ENCODE measurements at regions not wholly inside any gene's neighbourhood (a gene's known extent, or its start where the extent isn't known, plus 50 kb on each side); places are given as distances from the start of the nearest gene placed in this dataset.
A peak's percentile ranks its signal among the peaks of the same experiment; 100 is the strongest.
"Not testable (repeated sequence)": the region's sequence is repeated elsewhere in the genome, so short reads cannot be mapped to it uniquely, and the experiment has no call there.

GRCh38 chr3:147257944-147258343 lies 148.4 kb downstream of the ZIC4 start:
- H3K9me3 ChIP-seq, result no peaks in the 10 kb centered on the region
- H3K27ac ChIP-seq, result no peak overlapping the region
- no peak overlapping the region for H3K4me3 ChIP-seq
- no peak for DNase-seq
- no peaks in the 10 kb centered on the region for H3K36me3 ChIP-seq
- no peak for ATAC-seq
- intact Hi-C loops (cut with DNase I), result no loop called here
- H3K4me1 ChIP-seq, result no peaks in the 10 kb centered on the region
- no peaks in the 10 kb centered on the region for H3K27me3 ChIP-seq
- TF ChIP-seq CTCF (IDR thresholded peaks at IDR 0.05), result no peak

DNA sequence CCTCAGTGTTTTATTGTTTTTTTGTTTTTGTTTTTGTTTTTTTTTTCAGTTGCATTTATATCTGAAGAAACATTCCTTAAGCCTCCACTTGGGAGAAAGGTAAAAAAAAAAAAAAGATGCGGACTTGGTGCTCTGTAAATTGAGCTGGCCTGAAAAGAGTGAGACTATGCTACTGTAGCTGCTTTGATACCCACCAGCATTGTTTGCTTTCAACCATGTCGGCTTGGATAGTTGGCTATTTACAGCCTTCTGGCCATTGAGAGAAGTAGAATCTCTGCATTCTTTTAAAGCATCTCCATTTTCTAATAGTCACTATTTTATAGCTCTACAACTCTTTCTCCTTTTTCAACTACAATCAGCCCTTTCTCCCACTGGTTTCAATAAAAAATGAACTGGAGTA lies 149.6 kb downstream of the ZIC4 start:
- DNase-seq, result no peak
- Histone ChIP-seq H3K4me3 (no peak overlapping the region), H3K36me3 (no peaks in the 10 kb centered on the region), H3K27ac (no peak overlapping the region), H3K27me3 (no peaks in the 10 kb centered on the region), H3K9me3 (no peaks in the 10 kb centered on the region), H3K4me1 (no peaks in the 10 kb centered on the region)
- no peak for TF ChIP-seq CTCF (IDR thresholded peaks at IDR 0.05)
- ATAC-seq, result no peak
- intact Hi-C loops (cut with DNase I), result no loop called here

- H3K27ac ChIP-seq, result no peak overlapping the region
- no peaks in the 10 kb centered on the region for H3K36me3 ChIP-seq
- TF ChIP-seq CTCF (IDR thresholded peaks at IDR 0.05), result no peak
- H3K9me3 ChIP-seq, result peaks cover 0 to 9% of the 10 kb centered on the region in 2 donors
- no peaks in the 10 kb centered on the region for H3K27me3 ChIP-seq
- H3K4me3 ChIP-seq, result no peak overlapping the region
- no peaks in the 10 kb centered on the region for H3K4me1 ChIP-seq
- no peak for DNase-seq
- intact Hi-C loops (cut with DNase I), result no loop called here
- no peak for ATAC-seq
Observed at GRCh38 chr3:147246906-147247305, 159.4 kb downstream of the ZIC4 start.

DNA sequence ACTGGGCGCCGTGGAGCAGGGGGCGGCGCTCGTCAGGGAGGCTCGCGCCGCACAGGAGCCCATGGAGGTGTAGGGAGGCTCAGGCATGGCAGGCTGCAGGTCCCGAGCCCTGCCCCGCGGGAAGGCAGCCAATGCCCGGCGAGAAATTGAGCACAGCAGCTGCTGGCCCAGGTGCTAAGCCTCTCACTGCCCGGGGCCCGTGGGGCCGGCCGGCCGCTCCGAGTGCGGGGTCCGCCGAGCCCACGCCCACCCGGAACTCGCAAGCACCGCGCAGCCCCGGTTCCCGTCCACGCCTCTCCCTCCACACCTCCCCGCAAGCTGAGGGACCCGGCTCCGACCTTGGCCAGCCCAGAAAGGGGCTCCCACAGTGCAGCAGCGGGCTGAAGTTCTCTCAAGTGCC lies 160.7 kb downstream of the ZIC4 start:
- H3K27ac ChIP-seq; H3K9me3 ChIP-seq; H3K4me3 ChIP-seq; ATAC-seq; intact Hi-C loops (cut with DNase I); H3K27me3 ChIP-seq; H3K4me1 ChIP-seq; H3K36me3 ChIP-seq: not testable (repeated sequence)
- peak in 1 of 4 donors; percentile 65 for DNase-seq

DNA sequence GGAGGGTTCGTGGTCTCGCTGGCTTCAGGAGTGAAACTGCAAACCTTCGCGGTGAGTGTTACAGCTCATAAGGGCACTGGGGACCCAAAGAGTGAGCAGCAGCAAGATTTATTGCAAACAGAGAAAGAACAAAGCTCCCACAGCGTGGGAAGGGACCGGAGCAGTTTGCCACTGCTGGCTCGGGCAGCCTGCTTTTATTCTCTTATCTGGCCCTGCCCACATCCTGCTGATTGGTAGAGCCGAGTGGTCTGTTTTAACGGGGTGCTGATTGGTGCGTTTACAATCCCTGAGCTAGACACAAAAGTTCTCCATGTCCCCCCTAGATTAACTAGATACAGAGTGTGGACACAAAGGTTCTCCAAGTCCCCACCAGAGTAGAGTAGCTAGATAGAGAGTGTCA lies 161.3 kb downstream of the ZIC4 start:
- DNase-seq; H3K4me1 ChIP-seq; intact Hi-C loops (cut with DNase I); H3K27me3 ChIP-seq; ATAC-seq; H3K4me3 ChIP-seq; H3K9me3 ChIP-seq; H3K36me3 ChIP-seq; H3K27ac ChIP-seq: not testable (repeated sequence)

DNA sequence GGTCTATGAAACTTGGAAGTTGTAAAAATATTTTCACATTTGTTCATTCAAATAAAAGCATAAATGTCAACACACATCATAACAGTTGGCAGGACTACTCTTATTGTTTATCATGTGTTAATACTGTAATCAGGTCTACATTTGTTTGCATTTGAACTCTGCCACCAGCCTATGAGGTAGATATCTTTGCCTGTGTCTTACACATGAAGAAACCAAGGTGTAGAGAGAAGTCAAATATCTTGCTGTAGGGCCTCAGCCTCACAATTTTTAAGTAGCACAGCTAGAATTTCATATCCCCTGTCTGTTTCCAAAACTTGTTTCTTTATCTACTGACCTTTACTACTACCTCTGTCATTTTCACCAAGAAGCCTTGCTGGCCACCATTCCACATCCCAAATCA lies 161.9 kb downstream of the ZIC4 start:
- Histone ChIP-seq H3K9me3 (peaks cover 0 to 9% of the 10 kb centered on the region in 2 donors), H3K36me3 (no peaks in the 10 kb centered on the region), H3K4me1 (no peaks in the 10 kb centered on the region), H3K27ac (no peak overlapping the region), H3K4me3 (no peak overlapping the region), H3K27me3 (no peaks in the 10 kb centered on the region)
- DNase-seq, result no peak
- intact Hi-C loops (cut with DNase I), result no loop called here
- no peak for TF ChIP-seq CTCF (IDR thresholded peaks at IDR 0.05)
- no peak for ATAC-seq

Data from left lung (tissue), 4 donors.